ENCODE measurements at regions not wholly inside any gene's neighbourhood (a gene's known extent, or its start where the extent isn't known, plus 50 kb on each side); places are given as distances from the start of the nearest gene placed in this dataset.

- TF ChIP-seq, protein P1, sequence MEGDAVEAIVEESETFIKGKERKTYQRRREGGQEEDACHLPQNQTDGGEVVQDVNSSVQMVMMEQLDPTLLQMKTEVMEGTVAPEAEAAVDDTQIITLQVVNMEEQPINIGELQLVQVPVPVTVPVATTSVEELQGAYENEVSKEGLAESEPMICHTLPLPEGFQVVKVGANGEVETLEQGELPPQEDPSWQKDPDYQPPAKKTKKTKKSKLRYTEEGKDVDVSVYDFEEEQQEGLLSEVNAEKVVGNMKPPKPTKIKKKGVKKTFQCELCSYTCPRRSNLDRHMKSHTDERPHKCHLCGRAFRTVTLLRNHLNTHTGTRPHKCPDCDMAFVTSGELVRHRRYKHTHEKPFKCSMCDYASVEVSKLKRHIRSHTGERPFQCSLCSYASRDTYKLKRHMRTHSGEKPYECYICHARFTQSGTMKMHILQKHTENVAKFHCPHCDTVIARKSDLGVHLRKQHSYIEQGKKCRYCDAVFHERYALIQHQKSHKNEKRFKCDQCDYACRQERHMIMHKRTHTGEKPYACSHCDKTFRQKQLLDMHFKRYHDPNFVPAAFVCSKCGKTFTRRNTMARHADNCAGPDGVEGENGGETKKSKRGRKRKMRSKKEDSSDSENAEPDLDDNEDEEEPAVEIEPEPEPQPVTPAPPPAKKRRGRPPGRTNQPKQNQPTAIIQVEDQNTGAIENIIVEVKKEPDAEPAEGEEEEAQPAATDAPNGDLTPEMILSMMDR (IDR thresholded peaks at IDR 0.05; ENCODE audit: borderline replicate concordance, insufficient read depth, low read depth, low read length): no peak
- H3K4me3 ChIP-seq (ENCODE audit: low read depth, low read length): no peak overlapping the region
Measured at GRCh38 chr1:56376188-56376984, 203.0 kb downstream of the PLPP3 start.

GRCh38 chr1:56375326-56375804, 204.0 kb downstream of the PLPP3 start:
- TF ChIP-seq, protein P1 (IDR thresholded peaks at IDR 0.05; ENCODE audit: borderline replicate concordance, insufficient read depth, low read depth, low read length): no peak
- no peak overlapping the region for H3K4me3 ChIP-seq (ENCODE audit: low read depth, low read length)

GRCh38 chr1:56374026-56374974, 205.1 kb downstream of the PLPP3 start:
- no peak overlapping the region for H3K4me3 ChIP-seq (ENCODE audit: low read depth, low read length)
- TF ChIP-seq, protein P1 (IDR thresholded peaks at IDR 0.05; ENCODE audit: borderline replicate concordance, insufficient read depth, low read depth, low read length): no peak

- TF ChIP-seq, protein P1 (IDR thresholded peaks at IDR 0.05; ENCODE audit: borderline replicate concordance, insufficient read depth, low read depth, low read length): no peak
- H3K4me3 ChIP-seq (ENCODE audit: low read depth, low read length): no peak overlapping the region
Measured at GRCh38 chr1:56370513-56370912, 208.8 kb downstream of the PLPP3 start.

- H3K4me3 ChIP-seq (ENCODE audit: low read depth, low read length): no peak overlapping the region
- TF ChIP-seq, protein P1 (IDR thresholded peaks at IDR 0.05; ENCODE audit: borderline replicate concordance, insufficient read depth, low read depth, low read length): no peak
Measured at GRCh38 chr1:56363007-56363770, 216.2 kb downstream of the PLPP3 start.

- H3K4me3 ChIP-seq (ENCODE audit: low read depth, low read length): no peak overlapping the region
- TF ChIP-seq, protein P1 (IDR thresholded peaks at IDR 0.05; ENCODE audit: borderline replicate concordance, insufficient read depth, low read depth, low read length): no peak
Measured at GRCh38 chr1:56360021-56360420, 219.3 kb downstream of the PLPP3 start.

Measured in GM12875 (cell line).